HCT116 (cell line): ENCODE measurements at regions not wholly inside any gene's neighbourhood (a gene's known extent, or its start where the extent isn't known, plus 50 kb on each side); places are given as distances from the start of the nearest gene placed in this dataset.

Source experiments
- ATAC-seq: fragments of 200-7000 bp; cut with Tn5 transposase; 2 replicates; pipeline ENCODE4 v1.9.1; 2020; ENCODE audit warnings: mild to moderate bottlenecking, moderate library complexity
- BruUV-seq: library from RNA; stranded (reverse); fragments of 400-500 nt; replicated peaks from 2 replicates; lab custom pipeline; 2021; lab: Mats Ljungman, UMichigan
- CTCF ChIA-PET: fragments of 300-600 bp; sonication (Branson Sonifier 250); formaldehyde crosslinking; loops from one replicate; lab custom pipeline; 2021; ENCODE audit warnings: antibody characterized with exemption; lab: Charles Lee
- POLR2A ChIA-PET: fragments of 300-600, 350-600 bp; sonication (Branson Sonifier 250); formaldehyde crosslinking; loops from one replicate; lab custom pipeline; 2021; ENCODE audit warnings: antibody characterized with exemption; lab: Charles Lee
- RAD21 ChIA-PET, 2 experiments: fragments of 300-600 bp; sonication (Branson Sonifier 250); formaldehyde crosslinking; loops; one replicate each; lab custom pipeline; 2023; ENCODE audit warnings: low total read pairs in 2 of 2; ENCODE audit not compliant: uncharacterized antibody in 2 of 2, unreplicated experiment in 2 of 2, low non-redundant PET in 1 of 2; lab: Charles Lee
- DNase-seq: peaks from one replicate; pipeline ENCODE4 v3.0.0-alpha.2; 2010; ENCODE audit warnings: low read depth, low spot score
- H2AFZ ChIP-seq: fragments of 200-600 bp; shearing (Covaris generic), sonication (generic); 2 replicates; pipeline ENCODE4 v1.6.1; 2017; ENCODE audit warnings: low read depth, mixed run types, mixed read lengths, antibody characterized with exemption, low read length; ENCODE audit not compliant: poor library complexity, severe bottlenecking
- H3K27ac ChIP-seq: 2 replicates; pipeline ENCODE4 v1.5.1; 2012; ENCODE audit warnings: low read depth, low read length
- H3K27me3 ChIP-seq: fragments of 200-600 bp; sonication (generic); 2 replicates; pipeline ENCODE4 v1.6.1; 2016; ENCODE audit warnings: mixed run types, low read length, mixed read lengths; ENCODE audit not compliant: insufficient read depth
- H3K36me3 ChIP-seq, 2 experiments: fragments of 200-500 bp in 1 of 2; fragments of 200-600 bp in 1 of 2; sonication (Bioruptor generic) in 1 of 2; sonication (generic) in 1 of 2; 2 replicates each; pipeline versions ENCODE4 v1.5.1 to v1.6.1; 2014 to 2016; ENCODE audit warnings: low read length in 2 of 2, inconsistent platforms in 1 of 2, mixed read lengths in 1 of 2, mixed run types in 1 of 2; ENCODE audit not compliant: insufficient read depth in 2 of 2, control insufficient read depth in 1 of 2
- H3K4me1 ChIP-seq, 2 experiments: fragments of 200-600 bp in 1 of 2; sonication (generic) in 1 of 2; 2 replicates each; pipeline versions ENCODE4 v1.5.1 to v1.6.1; 2012 to 2017; ENCODE audit warnings: low read length in 2 of 2, inconsistent platforms in 1 of 2, mild to moderate bottlenecking in 1 of 2, mixed read lengths in 1 of 2, mixed run types in 1 of 2, moderate library complexity in 1 of 2; ENCODE audit not compliant: insufficient read depth in 2 of 2, control insufficient read depth in 1 of 2
- H3K4me2 ChIP-seq: fragments of 200-600 bp; sonication (generic); 2 replicates; pipeline ENCODE4 v1.6.1; 2017; ENCODE audit warnings: mixed run types, low read length, mixed read lengths
- H3K4me3 ChIP-seq, 2 experiments: fragments of 200-600 bp in 1 of 2; sonication (generic) in 1 of 2; replicated peaks in 1 of 2; 2 replicates each; pipeline ENCODE4 v1.5.1; 2011 to 2016; ENCODE audit warnings: low read length in 2 of 2, control low read depth in 1 of 2, low read depth in 1 of 2, mild to moderate bottlenecking in 1 of 2, mixed read lengths in 1 of 2, mixed run types in 1 of 2
- H3K79me2 ChIP-seq: fragments of 200-600 bp; sonication (generic); 2 replicates; pipeline ENCODE4 v1.6.1; 2017; ENCODE audit warnings: mild to moderate bottlenecking, mixed run types, low read length, moderate library complexity, mixed read lengths; ENCODE audit not compliant: insufficient read depth
- H3K9ac ChIP-seq: fragments of 200-600 bp; sonication (generic); 2 replicates; pipeline ENCODE4 v1.6.1; 2016; ENCODE audit warnings: low read length, mixed read lengths
- H3K9me2 ChIP-seq: fragments of 200-600 bp; sonication (generic), shearing (Covaris generic); 2 replicates; pipeline ENCODE4 v1.6.1; 2017; ENCODE audit warnings: mixed run types, mild to moderate bottlenecking, moderate library complexity; ENCODE audit not compliant: insufficient read depth
- H3K9me3 ChIP-seq, 2 experiments: fragments of 200-500 bp in 1 of 2; fragments of 200-600 bp in 1 of 2; sonication (Bioruptor generic) in 1 of 2; sonication (generic) in 1 of 2; 2 replicates each; pipeline ENCODE4 v1.6.1; 2014 to 2017; ENCODE audit warnings: low read length in 2 of 2, mixed read lengths in 2 of 2, inconsistent platforms in 1 of 2, low read depth in 1 of 2, mild to moderate bottlenecking in 1 of 2, mixed run types in 1 of 2, moderate library complexity in 1 of 2; ENCODE audit not compliant: control insufficient read depth in 1 of 2, insufficient read depth in 1 of 2
- H4K20me1 ChIP-seq: fragments of 200-600 bp; sonication (generic), shearing (Covaris generic); 2 replicates; pipeline ENCODE4 v1.6.1; 2017; ENCODE audit warnings: mixed run types, mild to moderate bottlenecking, moderate library complexity; ENCODE audit not compliant: insufficient read depth
- ATF3 ChIP-seq: IDR thresholded peaks from 2 replicates; pipeline ENCODE4 v1.6.1; 2012
- CBX3 ChIP-seq: IDR thresholded peaks from 2 replicates; pipeline ENCODE4 v1.6.1; 2012; ENCODE audit warnings: low read depth
- EGR1 ChIP-seq: IDR thresholded peaks from 2 replicates; pipeline ENCODE4 v1.6.1; 2012; ENCODE audit warnings: low read depth
- ELF1 ChIP-seq: IDR thresholded peaks from 2 replicates; pipeline ENCODE4 v1.6.1; 2012; ENCODE audit warnings: low read depth, borderline replicate concordance
- EZH2 ChIP-seq: fragments of 200-600 bp; sonication (generic); IDR thresholded peaks from 2 replicates; pipeline ENCODE4 v1.6.1; 2017; ENCODE audit warnings: antibody characterized with exemption, mixed run types
- EZH2phosphoT487 ChIP-seq: fragments of 200-600 bp; IDR thresholded peaks from 2 replicates; pipeline ENCODE4 v1.6.1; 2018; ENCODE audit warnings: antibody characterized with exemption, borderline replicate concordance
- MAX ChIP-seq: IDR thresholded peaks from 2 replicates; pipeline ENCODE4 v1.6.1; 2012
- POLR2A ChIP-seq: IDR thresholded peaks from 2 replicates; pipeline ENCODE4 v1.7.0; 2011; ENCODE audit warnings: borderline replicate concordance; ENCODE audit not compliant: insufficient read depth, insufficient read length; ENCODE audit errors: extremely low read depth
- POLR2AphosphoS5 ChIP-seq: IDR thresholded peaks from 2 replicates; pipeline ENCODE4 v1.6.1; 2011; ENCODE audit warnings: mild to moderate bottlenecking, low read depth, low read length, moderate library complexity
- RAD21 ChIP-seq: IDR thresholded peaks from 2 replicates; pipeline ENCODE4 v1.6.1; 2012; ENCODE audit warnings: low read depth, mild to moderate bottlenecking
- SP1 ChIP-seq: IDR thresholded peaks from 2 replicates; pipeline ENCODE4 v1.6.1; 2012; ENCODE audit warnings: low read depth
- SRF ChIP-seq: IDR thresholded peaks from 2 replicates; pipeline ENCODE4 v1.6.1; 2012; ENCODE audit warnings: low read depth
- TCF7L2 ChIP-seq: IDR thresholded peaks from 2 replicates; pipeline ENCODE4 v1.7.0; 2011; ENCODE audit warnings: borderline replicate concordance, inconsistent platforms; ENCODE audit not compliant: insufficient read depth, insufficient read length; ENCODE audit errors: extremely low read depth
- ZBTB33 ChIP-seq: IDR thresholded peaks from 2 replicates; pipeline ENCODE4 v1.6.1; 2011; ENCODE audit warnings: mild to moderate bottlenecking, low read length, moderate library complexity; ENCODE audit not compliant: insufficient replicate concordance; ENCODE audit errors: extremely low read depth
- ZFX ChIP-seq: fragments of 450-650 bp; IDR thresholded peaks from 2 replicates; pipeline ENCODE4 v1.6.1; 2017
- ZNF274 ChIP-seq: fragments of 200-500 bp; sonication (Bioruptor generic); IDR thresholded peaks from 2 replicates; pipeline ENCODE4 v1.6.1; 2014; ENCODE audit warnings: mild to moderate bottlenecking, low read depth, low read length, inconsistent platforms
- intact Hi-C: fragments of 100-400 bp; cut with micrococcal nuclease; formaldehyde crosslinking; loops from 2 replicates; pipeline ENCODE4 v1.10.0; 2022

- Histone ChIP-seq H3K9me3 (peaks cover 3 to 18% of the 10 kb centered on the region in 2 experiments; a peak in 2 of 4 replicates), H4K20me1 (no peaks in the 10 kb centered on the region), H3K27ac (no peak overlapping the region), H3K4me1 (no peaks in the 10 kb centered on the region), H2AFZ (no peak overlapping the region), H3K36me3 (no peaks in the 10 kb centered on the region), H3K4me2 (no peak overlapping the region), H3K4me3 (no peak overlapping the region), H3K79me2 (no peaks in the 10 kb centered on the region), H3K9me2 (no peaks in the 10 kb centered on the region), H3K27me3 (no peaks in the 10 kb centered on the region), H3K9ac (no peak overlapping the region)
- ChIA-PET POLR2A (no interaction called here), RAD21 (no interaction called here), CTCF (no interaction called here)
- DNase-seq: no peak
- no TSS peak for BruUV-seq
- no peak for TF ChIP-seq ATF3
- no peak for TF ChIP-seq MAX
- no peak for TF ChIP-seq TCF7L2
- no peak for ATAC-seq
- intact Hi-C loops: no loop called here
These were observed 170.6 kb downstream of the PRDM9 start for GRCh38 chr5:23677996-23678395.

- intact Hi-C loops: no loop called here
- no peaks in the 10 kb centered on the region for H3K36me3 ChIP-seq
- H3K27ac ChIP-seq: no peak overlapping the region
- DNase-seq (no peak), ATAC-seq (no peak)
- H3K4me3 ChIP-seq: no peak overlapping the region
- ChIA-PET POLR2A (no interaction called here), CTCF (no interaction called here), RAD21 (no interaction called here)
- H3K79me2 ChIP-seq: no peaks in the 10 kb centered on the region
- no peak for TF ChIP-seq ZNF274
- TF ChIP-seq EGR1: no peak
- TF ChIP-seq SP1: no peak
- TF ChIP-seq EZH2phosphoT487: no peak
- TF ChIP-seq SRF: no peak
- TF ChIP-seq ZFX: no peak
- no peak for TF ChIP-seq MAX
- no peak for TF ChIP-seq CBX3
- TF ChIP-seq RAD21: no peak
- no peak for TF ChIP-seq ATF3
- TF ChIP-seq ELF1: no peak
- TF ChIP-seq POLR2AphosphoS5: no peak
- no peak for TF ChIP-seq ZBTB33
- TF ChIP-seq EZH2: no peak
- TF ChIP-seq POLR2A: no peak
- no peaks in the 10 kb centered on the region for H4K20me1 ChIP-seq
- no TSS peak for BruUV-seq
- H3K9ac ChIP-seq: no peak overlapping the region
- H2AFZ ChIP-seq: no peak overlapping the region
- H3K4me1 ChIP-seq: no peaks in the 10 kb centered on the region
- H3K4me2 ChIP-seq: no peak overlapping the region
- no peaks in the 10 kb centered on the region for H3K27me3 ChIP-seq
- no peaks in the 10 kb centered on the region for H3K9me2 ChIP-seq
- H3K9me3 ChIP-seq: peaks cover 3 to 16% of the 10 kb centered on the region in 2 experiments; a peak in 2 of 4 replicates
These were observed 176.7 kb downstream of the PRDM9 start for GRCh38 chr5:23684103-23684502.
